HEK293 (cell line): ENCODE measurements at regions not wholly inside any gene's neighbourhood (a gene's known extent, or its start where the extent isn't known, plus 50 kb on each side); places are given as distances from the start of the nearest gene placed in this dataset.

Experiments
- CTCF ChIA-PET: fragments of 350-600 bp; formaldehyde crosslinking; extraction: SDS; loops from one replicate; lab custom pipeline; 2021; ENCODE audit warnings: antibody characterized with exemption; lab: Yijun Ruan, JAX
- POLR2A ChIA-PET: fragments of 300-600 bp; formaldehyde crosslinking; extraction: SDS; loops from one replicate; lab custom pipeline; 2020; ENCODE audit warnings: antibody characterized with exemption, inconsistent platforms; lab: Yijun Ruan, JAX
- H3K27ac ChIP-seq: fragments of 200-500 bp; sonication (Bioruptor generic); 2 replicates; pipeline ENCODE4 v1.5.1; 2014; ENCODE audit warnings: low read depth, low read length, control low read depth, inconsistent platforms; ENCODE audit errors: extremely low read depth
- H3K36me3 ChIP-seq, 2 experiments: fragments of 200-500 bp in 1 of 2; sonication (Bioruptor generic) in 1 of 2; 1 replicate in 1 of 2; 2 replicates in 1 of 2; pipeline ENCODE4 v1.5.1; 2014 to 2017; ENCODE audit warnings: inconsistent platforms in 2 of 2, low read length in 2 of 2; ENCODE audit not compliant: control insufficient read depth in 2 of 2, insufficient read depth in 1 of 2
- H3K4me1 ChIP-seq: fragments of 200-500 bp; sonication (Bioruptor generic); 2 replicates; pipeline ENCODE4 v1.5.1; 2014; ENCODE audit warnings: mild to moderate bottlenecking, low read length, inconsistent platforms; ENCODE audit not compliant: control insufficient read depth, insufficient read depth
- H3K4me3 ChIP-seq: 2 replicates; pipeline ENCODE4 v1.5.1; 2011; ENCODE audit warnings: low read depth, mild to moderate bottlenecking, control low read depth, low read length, moderate library complexity
- H3K9me3 ChIP-seq: fragments of 200-500 bp; sonication (Bioruptor generic); 2 replicates; pipeline ENCODE4 v1.5.1; 2014; ENCODE audit warnings: low read depth, low read length, inconsistent platforms; ENCODE audit not compliant: control insufficient read depth, insufficient read depth
- FEZF1 ChIP-seq: fragments of 450-650 bp; formaldehyde crosslinking; IDR thresholded peaks from 2 replicates; pipeline ENCODE4 v1.5.1; 2016; ENCODE audit warnings: missing biosample characterization, missing genetic modification characterization
- GLI2 ChIP-seq: fragments of 450-650 bp; formaldehyde crosslinking; IDR thresholded peaks from 2 replicates; pipeline ENCODE4; 2017; ENCODE audit warnings: missing biosample characterization, missing genetic modification characterization, low read depth, borderline replicate concordance
- KLF10 ChIP-seq: fragments of 450-650 bp; IDR thresholded peaks from 2 replicates; pipeline ENCODE4 v1.5.1; 2018; ENCODE audit warnings: missing biosample characterization, mild to moderate bottlenecking, missing genetic modification characterization
- SP3 ChIP-seq: fragments of 450-650 bp; formaldehyde crosslinking; IDR thresholded peaks from 2 replicates; pipeline ENCODE4 v1.5.1; 2016; ENCODE audit warnings: missing biosample characterization, missing genetic modification characterization
- SP7 ChIP-seq: fragments of 450-650 bp; formaldehyde crosslinking; IDR thresholded peaks from 2 replicates; pipeline ENCODE4 v1.5.1; 2016; ENCODE audit warnings: missing biosample characterization, missing genetic modification characterization
- YY2 ChIP-seq: fragments of 450-650 bp; formaldehyde crosslinking; IDR thresholded peaks from 2 replicates; pipeline ENCODE4 v1.5.1; 2016; ENCODE audit warnings: missing biosample characterization, missing genetic modification characterization
- ZNF112 ChIP-seq: fragments of 450-650 bp; formaldehyde crosslinking; IDR thresholded peaks from 2 replicates; pipeline ENCODE4 v1.5.0; 2017; ENCODE audit warnings: missing biosample characterization, missing genetic modification characterization
- ZNF184 ChIP-seq: fragments of 450-650 bp; IDR thresholded peaks from 2 replicates; pipeline ENCODE4 v1.5.1; 2018; ENCODE audit warnings: missing biosample characterization, mild to moderate bottlenecking, missing genetic modification characterization
- ZNF19 ChIP-seq: fragments of 450-650 bp; formaldehyde crosslinking; IDR thresholded peaks from 2 replicates; pipeline ENCODE4; 2016; ENCODE audit warnings: missing biosample characterization, missing genetic modification characterization, low read depth
- ZNF274 ChIP-seq, 2 experiments: fragments of 200-500 bp in 1 of 2; fragments of 450-650 bp in 1 of 2; sonication (Bioruptor generic) in 1 of 2; formaldehyde crosslinking in 1 of 2; IDR thresholded peaks; 2 replicates each; pipeline versions ENCODE4 v1.5.1 to v1.6.1; 2014 to 2016; ENCODE audit warnings: borderline replicate concordance in 1 of 2, inconsistent platforms in 1 of 2, low read length in 1 of 2, missing biosample characterization in 1 of 2, missing genetic modification characterization in 1 of 2
- ZNF433 ChIP-seq: fragments of 450-650 bp; formaldehyde crosslinking; IDR thresholded peaks from 2 replicates; pipeline ENCODE4 v1.5.1; 2016; ENCODE audit warnings: missing biosample characterization, missing genetic modification characterization, low read depth
- ZNF473 ChIP-seq: fragments of 450-650 bp; formaldehyde crosslinking; IDR thresholded peaks from 2 replicates; pipeline ENCODE4 v1.5.1; 2017; ENCODE audit warnings: missing biosample characterization, missing genetic modification characterization
- ZNF571 ChIP-seq: fragments of 450-650 bp; formaldehyde crosslinking; IDR thresholded peaks from 2 replicates; pipeline ENCODE4 v1.5.0; 2017; ENCODE audit warnings: missing biosample characterization, missing genetic modification characterization
- ZNF596 ChIP-seq: fragments of 450-650 bp; IDR thresholded peaks from 2 replicates; pipeline ENCODE4 v1.5.0; 2018; ENCODE audit warnings: missing biosample characterization, mild to moderate bottlenecking, missing genetic modification characterization, moderate library complexity
- ZNF768 ChIP-seq: fragments of 450-650 bp; formaldehyde crosslinking; IDR thresholded peaks from 2 replicates; pipeline ENCODE4 v1.5.1; 2018; ENCODE audit warnings: missing biosample characterization, mild to moderate bottlenecking, missing genetic modification characterization
- ZNF776 ChIP-seq: fragments of 450-650 bp; formaldehyde crosslinking; IDR thresholded peaks from 2 replicates; pipeline ENCODE4 v1.5.0; 2017; ENCODE audit warnings: missing biosample characterization, missing genetic modification characterization, borderline replicate concordance
- TF ChIP-seq, protein P1 (sequence below): fragments of 450-650 bp; IDR thresholded peaks from 2 replicates; pipeline ENCODE4 v1.5.1; 2018; ENCODE audit warnings: missing biosample characterization, missing genetic modification characterization
- TF ChIP-seq, protein P2 (sequence below): fragments of 450-650 bp; formaldehyde crosslinking; IDR thresholded peaks from 2 replicates; pipeline ENCODE4 v1.5.1; 2017; ENCODE audit warnings: missing biosample characterization, mild to moderate bottlenecking, missing genetic modification characterization, moderate library complexity
- TF ChIP-seq, protein P3 (sequence below): fragments of 450-650 bp; formaldehyde crosslinking; IDR thresholded peaks from 2 replicates; pipeline ENCODE4 v1.5.1; 2016; ENCODE audit warnings: missing biosample characterization, missing genetic modification characterization, low read depth
- TF ChIP-seq, protein P4 (sequence below): fragments of 450-650 bp; formaldehyde crosslinking; IDR thresholded peaks from 2 replicates; pipeline ENCODE4 v1.5.1; 2017; ENCODE audit warnings: missing biosample characterization, missing genetic modification characterization

DNA sequence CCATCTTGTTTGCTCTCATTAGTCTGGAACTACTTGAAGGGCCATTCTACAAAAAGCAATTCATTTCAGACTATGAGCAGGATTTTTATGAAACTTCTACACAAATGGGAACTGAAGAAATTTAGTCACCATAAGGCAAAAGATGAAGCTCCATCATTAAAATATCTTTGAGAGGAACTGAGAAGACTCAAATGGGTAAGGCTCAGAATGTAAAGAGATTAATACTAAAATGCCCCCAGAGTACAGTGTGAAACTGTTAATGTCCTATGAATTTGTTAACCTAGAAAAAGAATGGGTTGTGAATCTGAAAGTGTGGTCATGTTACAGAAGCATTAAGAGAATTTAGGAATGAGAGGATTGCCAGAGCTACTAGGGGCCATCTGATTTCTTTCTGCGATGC is 77.9 kb upstream of the SLC7A11 start:
- ChIA-PET POLR2A (no interaction called here), CTCF (interaction anchor here (0.6 kb wide), 1 partner anchor 301 kb away, joined by 3 read pairs; no protein-coding TSS in a partner anchor)
- Histone ChIP-seq H3K27ac (no peak overlapping the region), H3K9me3 (no peaks in the 10 kb centered on the region), H3K36me3 (no peaks in the 10 kb centered on the region), H3K4me3 (no peak overlapping the region), H3K4me1 (no peaks in the 10 kb centered on the region)
- TF ChIP-seq SP3: no peak
- TF ChIP-seq ZNF768 (tag by site-specific recombination): no peak
- TF ChIP-seq KLF10 (tag by site-specific recombination): no peak
- no peak for TF ChIP-seq FEZF1 (tag by site-specific recombination)
- TF ChIP-seq ZNF184 (tag by site-specific recombination): no peak
- TF ChIP-seq ZNF571 (tag by site-specific recombination): no peak
- no peak for TF ChIP-seq ZNF596
- TF ChIP-seq SP7 (tag by site-specific recombination): no peak
- no peak for TF ChIP-seq ZNF433 (tag by site-specific recombination)
- TF ChIP-seq ZNF776 (tag by site-specific recombination): no peak
- TF ChIP-seq ZNF19 (tag by site-specific recombination): no peak
- TF ChIP-seq ZNF473 (tag by site-specific recombination): no peak
- TF ChIP-seq GLI2 (tag by site-specific recombination): no peak
- TF ChIP-seq ZNF112: no peak
- TF ChIP-seq, protein P1, sequence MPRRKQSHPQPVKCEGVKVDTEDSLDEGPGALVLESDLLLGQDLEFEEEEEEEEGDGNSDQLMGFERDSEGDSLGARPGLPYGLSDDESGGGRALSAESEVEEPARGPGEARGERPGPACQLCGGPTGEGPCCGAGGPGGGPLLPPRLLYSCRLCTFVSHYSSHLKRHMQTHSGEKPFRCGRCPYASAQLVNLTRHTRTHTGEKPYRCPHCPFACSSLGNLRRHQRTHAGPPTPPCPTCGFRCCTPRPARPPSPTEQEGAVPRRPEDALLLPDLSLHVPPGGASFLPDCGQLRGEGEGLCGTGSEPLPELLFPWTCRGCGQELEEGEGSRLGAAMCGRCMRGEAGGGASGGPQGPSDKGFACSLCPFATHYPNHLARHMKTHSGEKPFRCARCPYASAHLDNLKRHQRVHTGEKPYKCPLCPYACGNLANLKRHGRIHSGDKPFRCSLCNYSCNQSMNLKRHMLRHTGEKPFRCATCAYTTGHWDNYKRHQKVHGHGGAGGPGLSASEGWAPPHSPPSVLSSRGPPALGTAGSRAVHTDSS: no peak
- TF ChIP-seq, protein P2, sequence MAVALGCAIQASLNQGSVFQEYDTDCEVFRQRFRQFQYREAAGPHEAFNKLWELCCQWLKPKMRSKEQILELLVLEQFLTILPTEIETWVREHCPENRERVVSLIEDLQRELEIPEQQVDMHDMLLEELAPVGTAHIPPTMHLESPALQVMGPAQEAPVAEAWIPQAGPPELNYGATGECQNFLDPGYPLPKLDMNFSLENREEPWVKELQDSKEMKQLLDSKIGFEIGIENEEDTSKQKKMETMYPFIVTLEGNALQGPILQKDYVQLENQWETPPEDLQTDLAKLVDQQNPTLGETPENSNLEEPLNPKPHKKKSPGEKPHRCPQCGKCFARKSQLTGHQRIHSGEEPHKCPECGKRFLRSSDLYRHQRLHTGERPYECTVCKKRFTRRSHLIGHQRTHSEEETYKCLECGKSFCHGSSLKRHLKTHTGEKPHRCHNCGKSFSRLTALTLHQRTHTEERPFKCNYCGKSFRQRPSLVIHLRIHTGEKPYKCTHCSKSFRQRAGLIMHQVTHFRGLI (tag by site-specific recombination): no peak

DNA sequence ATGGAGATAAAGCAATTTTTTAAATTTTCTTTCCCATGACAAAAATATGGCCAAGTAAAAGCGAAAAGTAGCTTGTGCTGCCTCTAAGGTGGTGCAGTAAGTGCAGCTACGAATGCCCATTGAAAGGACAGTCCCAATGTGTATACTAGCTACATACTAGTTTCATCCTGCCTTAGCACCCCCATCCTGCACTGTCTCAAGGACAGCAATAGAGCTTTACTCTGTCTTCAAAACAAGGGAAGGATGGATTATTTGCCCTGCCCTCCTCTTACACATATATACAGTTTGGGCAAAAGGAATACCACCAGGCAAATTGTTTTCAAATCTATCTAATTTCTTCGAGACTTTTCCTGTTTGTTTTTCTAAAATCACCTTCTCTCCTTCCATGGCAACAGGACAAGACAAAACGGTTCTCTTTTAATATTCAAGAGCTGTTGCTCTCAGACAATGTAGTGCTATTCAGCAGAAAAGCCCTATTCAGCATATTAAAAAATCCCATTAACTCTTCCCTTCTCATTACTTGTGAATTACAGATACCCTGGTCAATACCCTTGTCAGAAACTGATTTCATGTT is 75.1 kb upstream of the SLC7A11 start:
- POLR2A ChIA-PET: no interaction called here
- Histone ChIP-seq H3K27ac (no peak overlapping the region), H3K4me1 (no peaks in the 10 kb centered on the region), H3K36me3 (no peaks in the 10 kb centered on the region), H3K9me3 (no peaks in the 10 kb centered on the region), H3K4me3 (no peak overlapping the region)
- TF ChIP-seq ZNF274 (IDR thresholded peaks at IDR 0.05; ENCODE audit: low read length): no peak
- TF ChIP-seq ZNF274 (tag by site-specific recombination; IDR thresholded peaks at IDR 0.05; ENCODE audit: borderline replicate concordance): no peak
- TF ChIP-seq ZNF571 (tag by site-specific recombination): no peak
- TF ChIP-seq, protein P3, sequence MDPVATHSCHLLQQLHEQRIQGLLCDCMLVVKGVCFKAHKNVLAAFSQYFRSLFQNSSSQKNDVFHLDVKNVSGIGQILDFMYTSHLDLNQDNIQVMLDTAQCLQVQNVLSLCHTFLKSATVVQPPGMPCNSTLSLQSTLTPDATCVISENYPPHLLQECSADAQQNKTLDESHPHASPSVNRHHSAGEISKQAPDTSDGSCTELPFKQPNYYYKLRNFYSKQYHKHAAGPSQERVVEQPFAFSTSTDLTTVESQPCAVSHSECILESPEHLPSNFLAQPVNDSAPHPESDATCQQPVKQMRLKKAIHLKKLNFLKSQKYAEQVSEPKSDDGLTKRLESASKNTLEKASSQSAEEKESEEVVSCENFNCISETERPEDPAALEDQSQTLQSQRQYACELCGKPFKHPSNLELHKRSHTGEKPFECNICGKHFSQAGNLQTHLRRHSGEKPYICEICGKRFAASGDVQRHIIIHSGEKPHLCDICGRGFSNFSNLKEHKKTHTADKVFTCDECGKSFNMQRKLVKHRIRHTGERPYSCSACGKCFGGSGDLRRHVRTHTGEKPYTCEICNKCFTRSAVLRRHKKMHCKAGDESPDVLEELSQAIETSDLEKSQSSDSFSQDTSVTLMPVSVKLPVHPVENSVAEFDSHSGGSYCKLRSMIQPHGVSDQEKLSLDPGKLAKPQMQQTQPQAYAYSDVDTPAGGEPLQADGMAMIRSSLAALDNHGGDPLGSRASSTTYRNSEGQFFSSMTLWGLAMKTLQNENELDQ (tag by site-specific recombination): no peak
- TF ChIP-seq YY2: no peak
- TF ChIP-seq, protein P4, sequence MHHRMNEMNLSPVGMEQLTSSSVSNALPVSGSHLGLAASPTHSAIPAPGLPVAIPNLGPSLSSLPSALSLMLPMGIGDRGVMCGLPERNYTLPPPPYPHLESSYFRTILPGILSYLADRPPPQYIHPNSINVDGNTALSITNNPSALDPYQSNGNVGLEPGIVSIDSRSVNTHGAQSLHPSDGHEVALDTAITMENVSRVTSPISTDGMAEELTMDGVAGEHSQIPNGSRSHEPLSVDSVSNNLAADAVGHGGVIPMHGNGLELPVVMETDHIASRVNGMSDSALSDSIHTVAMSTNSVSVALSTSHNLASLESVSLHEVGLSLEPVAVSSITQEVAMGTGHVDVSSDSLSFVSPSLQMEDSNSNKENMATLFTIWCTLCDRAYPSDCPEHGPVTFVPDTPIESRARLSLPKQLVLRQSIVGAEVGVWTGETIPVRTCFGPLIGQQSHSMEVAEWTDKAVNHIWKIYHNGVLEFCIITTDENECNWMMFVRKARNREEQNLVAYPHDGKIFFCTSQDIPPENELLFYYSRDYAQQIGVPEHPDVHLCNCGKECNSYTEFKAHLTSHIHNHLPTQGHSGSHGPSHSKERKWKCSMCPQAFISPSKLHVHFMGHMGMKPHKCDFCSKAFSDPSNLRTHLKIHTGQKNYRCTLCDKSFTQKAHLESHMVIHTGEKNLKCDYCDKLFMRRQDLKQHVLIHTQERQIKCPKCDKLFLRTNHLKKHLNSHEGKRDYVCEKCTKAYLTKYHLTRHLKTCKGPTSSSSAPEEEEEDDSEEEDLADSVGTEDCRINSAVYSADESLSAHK (tag by site-specific recombination): no peak
- CTCF ChIA-PET: no interaction called here
